ENCODE measurements at regions not wholly inside any gene's neighbourhood (a gene's known extent, or its start where the extent isn't known, plus 50 kb on each side); places are given as distances from the start of the nearest gene placed in this dataset.

- H3K36me3 ChIP-seq (ENCODE audit: control insufficient read depth, insufficient read depth, low read length) = no peaks in the 10 kb centered on the region
- no peak overlapping the region for H2AFZ ChIP-seq (ENCODE audit: low read depth, low read length)
- no peak overlapping the region for H3K4me2 ChIP-seq (ENCODE audit: insufficient read depth, low read length)
- WGBS (ENCODE audit: insufficient coverage, low coverage, missing lambda C conversion rate) = under 1% methylated on average over 13 of the region's 14 CpGs
- BruUV-seq (replicated peaks) = no TSS peak
- intact Hi-C loops (cut with micrococcal nuclease) = no loop called here
- H3K4me1 ChIP-seq (replicated peaks in 1 of 2; ENCODE audit: control insufficient read depth in 2 of 2, insufficient read depth in 2 of 2, low read length in 2 of 2) = no peaks in the 10 kb centered on the region
- H3K27ac ChIP-seq (ENCODE audit: extremely low read depth, low read depth, low read length) = no peak overlapping the region
- POLR2A ChIA-PET = no interaction called here
- CTCF ChIA-PET (ENCODE audit: low intra/inter-chr PET ratio) = no interaction called here
- H4K20me1 ChIP-seq (replicated peaks; ENCODE audit: control insufficient read depth, insufficient read depth, low read length) = 0 out of 2 replicates have a peak, but pooled peaks cover 2% of the 10 kb centered on the region
- H3K9ac ChIP-seq (ENCODE audit: insufficient read depth in 1 of 2, low read depth in 2 of 2, low read length in 2 of 2) = no peak overlapping the region
- in situ Hi-C loops (cut with MboI) = no loop called here
- no peaks in the 10 kb centered on the region for H3K9me1 ChIP-seq (ENCODE audit: control insufficient read depth, insufficient read depth, low read length)
- TF ChIP-seq TGIF2 (CRISPR knock-in tag; IDR thresholded peaks at IDR 0.05) (no peak), NKRF (IDR thresholded peaks at IDR 0.05; ENCODE audit: borderline replicate concordance) (no peak), ZNF253 (CRISPR knock-in tag; conservative IDR thresholded peaks at IDR 0.05) (no peak), LARP7 (IDR thresholded peaks at IDR 0.05) (no peak), ZBTB12 (CRISPR knock-in tag; IDR thresholded peaks at IDR 0.05) (no peak), ZBTB33 (CRISPR knock-in tag; IDR thresholded peaks at IDR 0.05) (no peak), ZNF311 (CRISPR knock-in tag; IDR thresholded peaks at IDR 0.05) (no peak), ASH1L (IDR thresholded peaks at IDR 0.05; ENCODE audit: borderline replicate concordance, low read depth, partially characterized antibody) (no peak), ZNF212 (CRISPR knock-in tag; IDR thresholded peaks at IDR 0.05) (no peak), ZNF551 (CRISPR knock-in tag; IDR thresholded peaks at IDR 0.05) (no peak), ZNF77 (CRISPR knock-in tag; IDR thresholded peaks at IDR 0.05) (no peak), HMG20A (CRISPR knock-in tag; conservative IDR thresholded peaks at IDR 0.05) (no peak), DMBX1 (CRISPR knock-in tag; IDR thresholded peaks at IDR 0.05; ENCODE audit: borderline replicate concordance) (no peak), NFYB (IDR thresholded peaks at IDR 0.05; ENCODE audit: extremely low read depth, insufficient read length) (no peak)
- no peaks in the 10 kb centered on the region for H3K79me2 ChIP-seq (ENCODE audit: control insufficient read depth, insufficient read depth, low read length)
- no peak for FAIRE-seq
- no peaks in the 10 kb centered on the region for H3K9me3 ChIP-seq (replicated peaks; ENCODE audit: control insufficient read depth, insufficient read depth, low read depth, low read length)
- H3K27me3 ChIP-seq (ENCODE audit: control insufficient read depth in 2 of 2, insufficient read depth in 2 of 2, low read length in 2 of 2) = peaks cover 8 to 30% of the 10 kb centered on the region in 2 experiments; a peak in 3 of 5 replicates
- no peak for DNase-seq (ENCODE audit: extremely low read depth in 1 of 4, low spot score in 3 of 4)
- no peak overlapping the region for H3K4me3 ChIP-seq
- no peak for ATAC-seq
Measured at GRCh38 chr5:2864515-2865105, 113.1 kb upstream of the IRX2 start.
